ENCODE measurements at regions not wholly inside any gene's neighbourhood (a gene's known extent, or its start where the extent isn't known, plus 50 kb on each side); places are given as distances from the start of the nearest gene placed in this dataset.

- Mint-ChIP-seq H3K4me3 (no peak overlapping the region), H3K9me3 (peaks cover 2% of the 10 kb centered on the region), H3K4me1 (no peaks in the 10 kb centered on the region), H3K27ac (no peak overlapping the region), H3K36me3 (ENCODE audit: low read depth) (no peaks in the 10 kb centered on the region), H3K27me3 (no peaks in the 10 kb centered on the region)
- CTCF ChIA-PET: no interaction called here
- POLR2A ChIA-PET: no interaction called here
- no peak for DNase-seq
These were observed 309.0 kb upstream of the CHD6 start for GRCh38 chr20:41927189-41927588.

DNA sequence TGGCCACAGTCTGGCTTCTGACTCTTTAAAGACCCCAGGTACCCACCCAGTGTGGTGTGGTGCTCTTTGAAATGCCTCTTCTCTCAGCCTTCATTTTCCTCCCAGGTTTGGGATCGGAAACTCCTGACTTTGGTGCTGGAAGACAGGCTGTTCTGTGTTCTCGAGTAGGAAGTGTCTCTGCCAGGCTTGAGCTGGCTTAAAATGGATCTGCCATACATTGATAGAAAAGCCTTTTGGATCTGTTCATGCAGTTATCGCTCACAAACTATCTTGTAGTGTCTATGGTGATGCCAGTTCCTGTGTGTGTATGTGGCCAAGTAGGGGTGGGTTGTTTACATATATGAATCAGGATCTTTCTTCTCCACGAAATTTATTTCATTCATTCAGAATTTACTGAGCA lies 307.3 kb upstream of the CHD6 start:
- DNase-seq: no peak
- Mint-ChIP-seq H3K4me1 (no peaks in the 10 kb centered on the region), H3K27ac (no peak overlapping the region), H3K9me3 (peaks cover under 1% of the 10 kb centered on the region), H3K4me3 (no peak overlapping the region), H3K36me3 (ENCODE audit: low read depth) (no peaks in the 10 kb centered on the region), H3K27me3 (no peaks in the 10 kb centered on the region)
- ChIA-PET POLR2A (no interaction called here), CTCF (no interaction called here)

DNA sequence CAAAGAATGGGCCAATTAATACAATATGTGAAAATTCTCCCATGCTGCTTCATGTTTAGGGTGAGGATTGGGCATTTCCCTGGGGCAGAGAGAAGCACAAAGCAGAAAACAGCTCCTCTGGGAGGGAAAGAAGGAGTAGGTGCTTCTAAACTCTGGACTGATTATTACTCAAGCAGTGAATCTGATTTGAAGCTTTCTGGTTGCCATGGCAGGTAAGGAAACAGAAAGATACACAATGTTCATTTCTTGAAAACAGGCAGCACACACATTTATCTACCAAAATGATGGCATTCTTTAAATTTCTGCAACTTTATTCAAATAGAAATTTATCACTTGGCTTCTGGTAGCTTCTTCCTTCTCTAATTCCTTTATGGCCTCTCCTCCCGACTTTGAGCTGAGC lies 305.4 kb upstream of the CHD6 start:
- POLR2A ChIA-PET: no interaction called here
- CTCF ChIA-PET: no interaction called here
- no peak overlapping the region for H3K27ac Mint-ChIP-seq
- H3K4me1 Mint-ChIP-seq: no peaks in the 10 kb centered on the region
- no peaks in the 10 kb centered on the region for H3K36me3 Mint-ChIP-seq (ENCODE audit: low read depth)
- no peaks in the 10 kb centered on the region for H3K9me3 Mint-ChIP-seq
- no peaks in the 10 kb centered on the region for H3K27me3 Mint-ChIP-seq
- DNase-seq: no peak
- no peak overlapping the region for H3K4me3 Mint-ChIP-seq

- H3K27ac Mint-ChIP-seq: no peak overlapping the region
- no peak for DNase-seq
- H3K4me1 Mint-ChIP-seq: no peaks in the 10 kb centered on the region
- ChIA-PET POLR2A (no interaction called here), CTCF (no interaction called here)
- H3K36me3 Mint-ChIP-seq (ENCODE audit: low read depth): no peaks in the 10 kb centered on the region
- H3K27me3 Mint-ChIP-seq: no peaks in the 10 kb centered on the region
- no peaks in the 10 kb centered on the region for H3K9me3 Mint-ChIP-seq
- H3K4me3 Mint-ChIP-seq: no peak overlapping the region
These were observed 295.0 kb upstream of the CHD6 start for GRCh38 chr20:41913146-41913545.

DNA sequence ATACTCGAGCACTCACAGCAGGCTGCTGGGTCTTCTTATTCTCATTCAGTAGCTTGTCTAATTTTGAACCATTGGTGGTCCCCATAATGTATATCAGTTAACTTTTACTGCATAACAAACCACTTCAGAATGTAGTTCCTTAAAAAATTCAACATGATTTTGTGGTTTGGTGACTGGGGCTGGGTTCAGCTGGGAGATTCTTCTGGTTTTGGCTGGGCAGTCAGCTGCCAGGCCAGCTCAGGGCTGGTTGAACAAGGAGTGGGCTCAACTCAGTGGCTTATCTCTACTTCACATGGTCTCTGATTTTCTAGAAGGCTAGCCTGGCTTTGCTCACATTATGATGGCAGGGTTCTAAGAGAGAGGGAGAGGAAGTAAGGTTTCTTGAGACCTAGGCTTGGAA lies 292.4 kb upstream of the CHD6 start:
- H3K27me3 Mint-ChIP-seq: no peaks in the 10 kb centered on the region
- H3K4me3 Mint-ChIP-seq: no peak overlapping the region
- no peak overlapping the region for H3K27ac Mint-ChIP-seq
- no peaks in the 10 kb centered on the region for H3K9me3 Mint-ChIP-seq
- no peaks in the 10 kb centered on the region for H3K4me1 Mint-ChIP-seq
- POLR2A ChIA-PET: no interaction called here
- no peaks in the 10 kb centered on the region for H3K36me3 Mint-ChIP-seq (ENCODE audit: low read depth)
- no peak for DNase-seq
- CTCF ChIA-PET: no interaction called here

- Mint-ChIP-seq H3K4me1 (no peaks in the 10 kb centered on the region), H3K36me3 (ENCODE audit: low read depth) (no peaks in the 10 kb centered on the region), H3K9me3 (no peaks in the 10 kb centered on the region), H3K27ac (no peak overlapping the region), H3K4me3 (no peak overlapping the region), H3K27me3 (no peaks in the 10 kb centered on the region)
- no peak for DNase-seq
- ChIA-PET POLR2A (no interaction called here), CTCF (no interaction called here)
These were observed 287.0 kb upstream of the CHD6 start for GRCh38 chr20:41905199-41905598.

DNA sequence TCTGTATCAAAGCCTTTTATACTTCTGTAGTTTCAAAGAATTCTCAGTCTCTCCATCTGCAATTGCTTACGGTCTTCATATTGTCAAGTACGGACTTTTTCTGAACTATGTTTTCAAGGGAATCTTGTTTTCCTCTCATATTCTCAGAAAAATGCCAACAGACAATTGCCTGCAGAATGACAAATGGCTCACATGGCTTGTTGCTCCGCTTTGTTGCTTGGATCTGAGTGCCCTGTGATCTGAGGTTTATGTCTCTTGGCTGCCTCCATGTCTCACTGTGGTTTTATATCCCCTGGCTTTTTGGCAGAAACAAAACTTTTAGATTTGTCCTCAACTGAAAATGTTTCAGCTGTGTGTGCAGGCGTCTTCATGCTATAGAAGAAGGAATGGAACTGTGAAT lies 285.4 kb upstream of the CHD6 start:
- CTCF ChIA-PET: no interaction called here
- Mint-ChIP-seq H3K27ac (no peak overlapping the region), H3K36me3 (ENCODE audit: low read depth) (no peaks in the 10 kb centered on the region), H3K4me3 (no peak overlapping the region), H3K4me1 (no peaks in the 10 kb centered on the region), H3K9me3 (no peaks in the 10 kb centered on the region), H3K27me3 (no peaks in the 10 kb centered on the region)
- POLR2A ChIA-PET: no interaction called here
- no peak for DNase-seq

DNA sequence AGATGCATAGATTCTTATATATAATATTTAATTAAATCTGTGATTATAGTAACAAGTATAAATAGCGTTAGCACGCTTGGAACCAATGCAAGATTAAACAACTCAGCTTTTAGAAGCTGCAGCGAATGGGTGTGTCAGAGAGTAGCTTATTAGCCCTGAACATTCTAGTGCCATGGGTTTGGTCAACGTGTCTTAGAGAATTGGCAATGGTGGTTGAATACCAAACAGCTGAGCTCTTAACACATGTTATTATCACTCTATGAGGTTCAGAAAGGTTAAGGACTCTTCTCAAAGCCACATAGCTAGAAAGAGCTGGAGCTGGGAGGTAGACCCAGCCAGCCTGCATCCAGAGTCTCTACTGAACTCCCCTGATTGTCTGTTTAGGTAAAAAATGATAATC lies 284.2 kb upstream of the CHD6 start:
- POLR2A ChIA-PET: no interaction called here
- no peaks in the 10 kb centered on the region for H3K4me1 Mint-ChIP-seq

GRCh38 chr20:41900201-41900691 lies 282.1 kb upstream of the CHD6 start:
- POLR2A ChIA-PET: no interaction called here
- Mint-ChIP-seq H3K9me3 (no peaks in the 10 kb centered on the region), H3K4me1 (no peaks in the 10 kb centered on the region), H3K36me3 (ENCODE audit: low read depth) (no peaks in the 10 kb centered on the region), H3K27ac (no peak overlapping the region), H3K4me3 (no peak overlapping the region), H3K27me3 (no peaks in the 10 kb centered on the region)
- DNase-seq: no peak
- CTCF ChIA-PET: no interaction called here

More for the DNA sequence above, 284.2 kb upstream of the CHD6 start:
- Mint-ChIP-seq H3K27me3 (no peaks in the 10 kb centered on the region), H3K36me3 (ENCODE audit: low read depth) (no peaks in the 10 kb centered on the region), H3K27ac (no peak overlapping the region), H3K9me3 (no peaks in the 10 kb centered on the region), H3K4me3 (no peak overlapping the region)
- no peak for DNase-seq
- CTCF ChIA-PET: no interaction called here

DNA sequence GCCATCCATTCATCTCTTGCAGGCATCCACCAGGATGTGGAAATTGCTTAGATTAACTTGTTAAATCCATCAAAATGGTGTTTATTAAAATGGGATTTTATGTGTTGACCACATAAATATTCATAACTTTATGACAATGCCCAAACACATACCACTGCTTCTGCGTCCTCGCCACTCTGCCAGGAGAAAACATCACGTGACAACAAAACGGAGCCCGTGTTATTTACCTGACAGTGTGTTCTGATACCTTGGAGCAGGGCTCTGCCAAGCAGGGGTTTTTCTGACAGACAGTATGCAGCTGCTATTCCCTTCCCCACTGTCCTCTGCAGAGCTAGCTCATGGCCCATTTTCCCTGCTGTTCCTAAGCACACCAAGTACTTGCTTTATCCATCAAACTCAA lies 279.5 kb upstream of the CHD6 start:
- Mint-ChIP-seq H3K4me3 (no peak overlapping the region), H3K27ac (no peak overlapping the region), H3K36me3 (ENCODE audit: low read depth) (no peaks in the 10 kb centered on the region), H3K4me1 (no peaks in the 10 kb centered on the region), H3K9me3 (peaks cover 2% of the 10 kb centered on the region), H3K27me3 (no peaks in the 10 kb centered on the region)
- CTCF ChIA-PET: no interaction called here
- no peak for DNase-seq
- POLR2A ChIA-PET: no interaction called here

DNA sequence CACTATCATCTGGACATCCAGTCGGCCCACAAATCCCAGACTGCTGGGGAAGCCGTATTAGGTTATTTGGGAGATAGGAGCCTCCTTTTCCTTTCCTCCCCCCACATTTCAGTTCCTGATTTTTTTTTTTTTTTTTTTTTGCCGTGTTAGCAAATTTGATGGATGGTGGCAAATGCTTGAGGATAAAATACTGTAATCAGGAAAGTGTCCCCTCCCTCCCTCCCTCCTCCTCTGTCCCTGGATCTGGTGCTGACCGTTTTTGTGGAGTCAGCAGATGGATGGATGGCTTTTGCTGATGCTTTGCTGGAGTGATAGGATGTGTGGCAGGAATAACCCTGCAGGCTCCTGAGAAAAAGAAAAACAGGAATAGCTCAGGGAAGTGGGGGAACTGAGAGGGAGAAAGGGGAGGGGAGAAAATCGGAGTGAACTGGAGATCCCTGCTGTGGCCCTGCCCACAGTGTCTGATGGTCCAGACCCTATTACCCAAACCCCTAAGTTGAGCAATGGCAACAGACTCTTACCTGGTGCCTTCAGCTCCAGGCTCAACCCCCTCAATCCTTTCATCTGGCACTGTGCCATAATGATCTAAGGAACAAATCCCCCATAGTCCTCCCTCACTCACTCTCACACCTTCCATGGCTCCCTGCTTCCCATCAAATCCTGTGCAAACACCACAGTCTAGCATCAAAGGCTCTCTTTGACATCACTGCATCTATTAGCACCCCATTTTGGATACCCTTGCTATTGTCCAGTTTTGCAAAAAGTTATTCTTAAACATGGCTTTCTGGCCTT lies 277.3 kb upstream of the CHD6 start:
- ChIA-PET CTCF (no interaction called here), POLR2A (no interaction called here)
- Mint-ChIP-seq H3K36me3 (ENCODE audit: low read depth) (no peaks in the 10 kb centered on the region), H3K4me1 (no peaks in the 10 kb centered on the region), H3K27ac (no peak overlapping the region), H3K4me3 (no peak overlapping the region), H3K27me3 (no peaks in the 10 kb centered on the region), H3K9me3 (peaks cover 2% of the 10 kb centered on the region)
- DNase-seq: no peak

DNA sequence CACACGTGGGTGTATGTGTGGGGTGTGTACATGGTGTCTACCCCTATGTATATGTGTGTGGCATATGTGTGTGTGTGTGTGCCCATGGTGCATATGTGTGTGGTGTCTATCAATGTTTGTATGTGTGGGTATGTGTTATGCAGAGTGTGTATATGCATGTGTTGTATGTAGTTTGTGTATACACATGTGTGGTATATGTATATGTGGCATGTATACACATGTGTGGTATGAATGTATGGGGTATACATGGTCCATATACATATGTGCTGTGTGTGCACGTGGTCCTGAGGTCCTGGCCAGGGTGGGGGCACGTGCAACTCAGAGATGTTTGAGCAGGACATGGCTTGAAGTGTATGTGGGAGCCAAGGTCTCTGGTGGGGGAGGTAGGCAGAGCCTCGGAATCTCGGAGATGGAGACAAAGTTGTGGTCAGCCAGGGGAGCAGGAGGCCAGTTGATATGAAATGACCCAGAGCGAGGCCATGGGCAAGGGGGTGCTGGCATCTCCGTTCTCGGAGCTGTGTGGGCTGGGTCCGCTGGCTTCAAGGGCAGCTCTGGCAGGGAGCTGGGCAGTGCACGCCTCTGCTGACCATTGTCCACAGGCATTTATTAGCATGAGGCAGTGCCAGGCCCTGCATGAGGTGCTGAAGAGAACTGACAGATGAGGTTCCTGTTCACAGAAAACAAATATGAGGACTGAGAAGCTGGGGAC lies 276.2 kb upstream of the CHD6 start:
- Mint-ChIP-seq H3K27me3 (no peaks in the 10 kb centered on the region), H3K36me3 (ENCODE audit: low read depth) (no peaks in the 10 kb centered on the region), H3K4me3 (no peak overlapping the region), H3K9me3 (peaks cover 2% of the 10 kb centered on the region), H3K27ac (no peak overlapping the region), H3K4me1 (no peaks in the 10 kb centered on the region)
- ChIA-PET POLR2A (no interaction called here), CTCF (no interaction called here)
- no peak for DNase-seq

DNA sequence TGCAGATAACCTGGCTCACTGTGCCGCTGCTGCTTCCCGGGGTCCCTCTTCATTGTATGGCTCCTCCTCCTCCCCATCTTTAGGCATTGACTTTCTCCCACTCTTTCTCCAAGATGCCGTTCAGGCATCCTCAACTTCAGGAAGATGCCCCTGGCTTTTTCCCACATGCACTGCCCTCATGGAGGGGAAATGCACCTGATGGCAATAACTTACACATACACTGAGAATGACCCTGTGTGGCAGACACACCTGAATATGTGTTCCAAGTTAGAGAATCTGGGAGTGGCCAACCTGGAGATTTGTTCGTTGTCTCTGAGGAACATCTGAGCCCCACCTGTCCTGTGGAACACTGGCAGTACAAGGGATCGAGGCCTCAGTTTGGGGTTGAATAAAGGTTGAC lies 273.9 kb upstream of the CHD6 start:
- H3K4me1 Mint-ChIP-seq: no peaks in the 10 kb centered on the region

GRCh38 chr20:41889844-41890224 lies 271.7 kb upstream of the CHD6 start:
- POLR2A ChIA-PET: no interaction called here
- H3K4me1 Mint-ChIP-seq: no peaks in the 10 kb centered on the region
- CTCF ChIA-PET: no interaction called here
- H3K9me3 Mint-ChIP-seq: peaks cover 2% of the 10 kb centered on the region
- H3K27ac Mint-ChIP-seq: no peak overlapping the region
- no peak for DNase-seq
- no peaks in the 10 kb centered on the region for H3K36me3 Mint-ChIP-seq (ENCODE audit: low read depth)
- H3K4me3 Mint-ChIP-seq: no peak overlapping the region
- no peaks in the 10 kb centered on the region for H3K27me3 Mint-ChIP-seq

More for the DNA sequence above, 273.9 kb upstream of the CHD6 start:
- POLR2A ChIA-PET: no interaction called here
- no peak for DNase-seq
- H3K27me3 Mint-ChIP-seq: no peaks in the 10 kb centered on the region
- CTCF ChIA-PET: no interaction called here
- no peak overlapping the region for H3K4me3 Mint-ChIP-seq
- H3K36me3 Mint-ChIP-seq (ENCODE audit: low read depth): no peaks in the 10 kb centered on the region
- H3K27ac Mint-ChIP-seq: no peak overlapping the region
- H3K9me3 Mint-ChIP-seq: peaks cover 2% of the 10 kb centered on the region
